ENCODE measurements at regions not wholly inside any gene's neighbourhood (a gene's known extent, or its start where the extent isn't known, plus 50 kb on each side); places are given as distances from the start of the nearest gene placed in this dataset.

DNA sequence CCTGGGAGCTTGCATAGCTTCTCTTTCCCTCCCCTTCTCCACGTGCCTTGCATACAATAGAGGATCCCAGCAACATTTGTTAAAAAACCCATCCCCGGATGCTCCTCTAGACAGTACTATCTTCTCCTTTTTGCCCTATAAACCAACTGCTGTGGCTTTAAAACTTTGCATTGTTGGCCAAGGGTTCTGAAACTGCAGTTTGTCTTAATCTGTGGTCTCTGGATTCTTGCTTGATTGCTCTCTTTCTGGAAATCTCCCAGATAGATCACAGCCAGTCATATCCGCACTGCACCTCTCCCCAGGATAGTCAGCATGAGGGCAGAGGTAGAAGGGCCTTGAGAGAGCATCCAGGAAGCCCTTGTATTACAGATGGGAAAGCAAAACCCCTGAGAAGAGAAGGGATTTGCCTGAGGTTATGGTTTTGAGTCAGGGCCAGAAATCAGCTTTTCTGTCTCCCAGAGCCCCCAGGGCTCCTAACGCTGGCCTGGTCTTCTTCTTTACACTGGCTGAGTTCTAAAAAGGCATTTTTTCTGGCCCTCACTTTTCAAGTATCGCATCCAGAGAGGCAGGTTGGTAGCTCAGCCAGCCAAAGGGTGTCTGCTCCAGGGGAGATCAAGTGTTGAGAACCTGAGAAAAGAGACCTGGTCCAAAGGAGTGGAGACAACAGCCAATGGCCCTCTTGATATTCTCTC is 70.6 kb downstream of the ADM start:
- H3K9me3 Mint-ChIP-seq, result no peaks in the 10 kb centered on the region
- H3K36me3 Mint-ChIP-seq (ENCODE audit: low read depth), result no peaks in the 10 kb centered on the region
- H3K4me1 Mint-ChIP-seq (ENCODE audit: low read depth), result no peaks in the 10 kb centered on the region
- CTCF ChIA-PET, result no interaction called here
- ATAC-seq (ENCODE audit: poor library complexity) (no peak), DNase-seq (no peak)
- no peak overlapping the region for H3K4me3 Mint-ChIP-seq
- peaks cover 2 to 12% of the 10 kb centered on the region in 2 experiments for H3K27me3 ChIP-seq (ENCODE audit: control insufficient read depth in 1 of 2, insufficient read depth in 2 of 2, low read length in 2 of 2)
- no peaks in the 10 kb centered on the region for H3K36me3 ChIP-seq (ENCODE audit: insufficient read depth, low read length)
- POLR2A ChIA-PET, result no interaction called here
- intact Hi-C loops (cut with DNase I, micrococcal nuclease), result no loop called here
- no peak overlapping the region for H3K27ac Mint-ChIP-seq
- H3K4me1 ChIP-seq (ENCODE audit: insufficient read depth, low read length), result no peaks in the 10 kb centered on the region
- H3K9me3 ChIP-seq (ENCODE audit: control insufficient read depth in 1 of 2, insufficient read depth in 1 of 2, low read length in 2 of 2), result no peaks in the 10 kb centered on the region
- no peak overlapping the region for H3K27ac ChIP-seq (ENCODE audit: low read depth in 1 of 2, low read length in 2 of 2)
- peaks cover 18% of the 10 kb centered on the region for H3K27me3 Mint-ChIP-seq
- TF ChIP-seq, protein P1, sequence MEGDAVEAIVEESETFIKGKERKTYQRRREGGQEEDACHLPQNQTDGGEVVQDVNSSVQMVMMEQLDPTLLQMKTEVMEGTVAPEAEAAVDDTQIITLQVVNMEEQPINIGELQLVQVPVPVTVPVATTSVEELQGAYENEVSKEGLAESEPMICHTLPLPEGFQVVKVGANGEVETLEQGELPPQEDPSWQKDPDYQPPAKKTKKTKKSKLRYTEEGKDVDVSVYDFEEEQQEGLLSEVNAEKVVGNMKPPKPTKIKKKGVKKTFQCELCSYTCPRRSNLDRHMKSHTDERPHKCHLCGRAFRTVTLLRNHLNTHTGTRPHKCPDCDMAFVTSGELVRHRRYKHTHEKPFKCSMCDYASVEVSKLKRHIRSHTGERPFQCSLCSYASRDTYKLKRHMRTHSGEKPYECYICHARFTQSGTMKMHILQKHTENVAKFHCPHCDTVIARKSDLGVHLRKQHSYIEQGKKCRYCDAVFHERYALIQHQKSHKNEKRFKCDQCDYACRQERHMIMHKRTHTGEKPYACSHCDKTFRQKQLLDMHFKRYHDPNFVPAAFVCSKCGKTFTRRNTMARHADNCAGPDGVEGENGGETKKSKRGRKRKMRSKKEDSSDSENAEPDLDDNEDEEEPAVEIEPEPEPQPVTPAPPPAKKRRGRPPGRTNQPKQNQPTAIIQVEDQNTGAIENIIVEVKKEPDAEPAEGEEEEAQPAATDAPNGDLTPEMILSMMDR (IDR thresholded peaks at IDR 0.05), result no peak
- no peak overlapping the region for H3K4me3 ChIP-seq (ENCODE audit: low read length)

DNA sequence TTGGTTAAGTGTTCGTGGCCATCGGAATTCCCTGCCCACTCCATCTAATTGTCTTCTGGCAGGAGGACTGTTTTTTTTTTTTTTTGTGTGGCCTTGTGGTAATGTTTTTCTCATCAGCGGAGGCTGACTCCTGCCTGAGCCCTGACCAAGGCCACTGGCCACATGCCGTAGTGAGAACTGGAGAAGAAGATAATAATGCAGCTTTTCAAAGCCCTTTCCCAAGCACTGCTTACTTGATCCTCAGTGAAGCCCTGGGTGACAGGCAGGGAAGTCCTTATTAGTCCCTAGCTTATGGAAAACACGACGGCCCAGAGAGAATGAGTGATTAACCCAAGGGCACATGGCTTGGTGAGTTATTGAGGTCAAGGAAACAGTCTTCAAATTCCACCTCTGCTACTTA is 71.2 kb downstream of the ADM start:
- Mint-ChIP-seq H3K9me3 (no peaks in the 10 kb centered on the region), H3K4me1 (ENCODE audit: low read depth) (no peaks in the 10 kb centered on the region), H3K4me3 (no peak overlapping the region), H3K27me3 (peaks cover 16% of the 10 kb centered on the region), H3K27ac (no peak overlapping the region), H3K36me3 (ENCODE audit: low read depth) (no peaks in the 10 kb centered on the region)
- intact Hi-C loops (cut with DNase I, micrococcal nuclease), result no loop called here
- ATAC-seq (ENCODE audit: poor library complexity), result no peak
- H3K27me3 ChIP-seq (ENCODE audit: control insufficient read depth in 1 of 2, insufficient read depth in 2 of 2, low read length in 2 of 2), result peaks cover 0 to 12% of the 10 kb centered on the region in 2 experiments
- TF ChIP-seq, protein P1 (IDR thresholded peaks at IDR 0.05), result no peak
- no peak overlapping the region for H3K27ac ChIP-seq (ENCODE audit: low read depth in 1 of 2, low read length in 2 of 2)
- no peaks in the 10 kb centered on the region for H3K4me1 ChIP-seq (ENCODE audit: insufficient read depth, low read length)
- no peaks in the 10 kb centered on the region for H3K36me3 ChIP-seq (ENCODE audit: insufficient read depth, low read length)
- ChIA-PET POLR2A (no interaction called here), CTCF (no interaction called here)
- no peaks in the 10 kb centered on the region for H3K9me3 ChIP-seq (ENCODE audit: control insufficient read depth in 1 of 2, insufficient read depth in 1 of 2, low read length in 2 of 2)
- no peak for DNase-seq
- no peak overlapping the region for H3K4me3 ChIP-seq (ENCODE audit: low read length)

DNA sequence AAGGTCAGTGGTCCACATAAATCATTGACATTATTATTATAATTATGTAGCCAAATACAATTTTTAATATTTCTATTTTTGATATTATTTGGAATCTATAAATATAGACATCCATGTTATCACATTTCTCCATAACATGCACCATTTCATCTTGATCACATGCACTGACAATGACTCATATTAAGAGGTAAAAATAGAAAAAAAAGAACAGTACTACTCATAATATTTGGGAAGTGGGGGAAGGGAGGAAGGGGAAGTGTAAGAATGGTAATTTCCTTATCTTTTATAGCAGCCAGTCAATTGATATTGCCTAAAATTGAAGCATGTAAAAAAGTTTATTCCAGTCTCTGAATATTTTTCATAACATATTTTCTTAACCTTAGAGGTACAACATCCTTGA is 72.3 kb downstream of the ADM start:
- Histone ChIP-seq H3K36me3 (ENCODE audit: insufficient read depth, low read length) (no peaks in the 10 kb centered on the region), H3K27ac (ENCODE audit: low read depth in 1 of 2, low read length in 2 of 2) (no peak overlapping the region), H3K9me3 (ENCODE audit: control insufficient read depth in 1 of 2, insufficient read depth in 1 of 2, low read length in 2 of 2) (no peaks in the 10 kb centered on the region), H3K4me3 (ENCODE audit: low read length) (no peak overlapping the region), H3K27me3 (ENCODE audit: control insufficient read depth in 1 of 2, insufficient read depth in 2 of 2, low read length in 2 of 2) (peaks cover 0 to 9% of the 10 kb centered on the region in 2 experiments), H3K4me1 (ENCODE audit: insufficient read depth, low read length) (no peaks in the 10 kb centered on the region)
- H3K9me3 Mint-ChIP-seq, result no peaks in the 10 kb centered on the region
- DNase-seq (peak in 2 of 14 experiments; percentile 23 to 29), ATAC-seq (ENCODE audit: poor library complexity) (no peak)
- POLR2A ChIA-PET, result no interaction called here
- TF ChIP-seq, protein P1 (IDR thresholded peaks at IDR 0.05), result no peak
- no peaks in the 10 kb centered on the region for H3K4me1 Mint-ChIP-seq (ENCODE audit: low read depth)
- H3K27ac Mint-ChIP-seq, result no peak overlapping the region
- H3K27me3 Mint-ChIP-seq, result peaks cover 23% of the 10 kb centered on the region
- H3K4me3 Mint-ChIP-seq, result no peak overlapping the region
- intact Hi-C loops (cut with DNase I, micrococcal nuclease), result no loop called here
- H3K36me3 Mint-ChIP-seq (ENCODE audit: low read depth), result no peaks in the 10 kb centered on the region
- CTCF ChIA-PET, result no interaction called here

All from CD4-positive, alpha-beta T cell (primary cell).